ENCODE measurements at regions not wholly inside any gene's neighbourhood (a gene's known extent, or its start where the extent isn't known, plus 50 kb on each side); places are given as distances from the start of the nearest gene placed in this dataset.

GRCh38 chr5:5011151-5011550 is 129.0 kb upstream of the ADAMTS16 start:
- H3K4me3 ChIP-seq (ENCODE audit: low read length): no peak overlapping the region
- no peak overlapping the region for H3K9ac ChIP-seq (ENCODE audit: low read length)
- H3K4me1 ChIP-seq (ENCODE audit: low read length): no peaks in the 10 kb centered on the region
- no peaks in the 10 kb centered on the region for H3K9me3 ChIP-seq (replicated peaks; ENCODE audit: insufficient read depth, low read length)
- no peaks in the 10 kb centered on the region for H3K27me3 ChIP-seq (replicated peaks; ENCODE audit: insufficient read depth, low read length)
- no peaks in the 10 kb centered on the region for H3K36me3 ChIP-seq (replicated peaks; ENCODE audit: insufficient read depth, low read length)
- no peak for TF ChIP-seq EZH2phosphoT487 (IDR thresholded peaks at IDR 0.05; ENCODE audit: low read length)
- H4K20me1 ChIP-seq (ENCODE audit: insufficient read depth, low read length): no peaks in the 10 kb centered on the region
- no peak overlapping the region for H3K27ac ChIP-seq (ENCODE audit: low read length)
- H3K9me2 ChIP-seq (replicated peaks; ENCODE audit: insufficient read depth, low read length): no peaks in the 10 kb centered on the region
- H3K4me2 ChIP-seq (ENCODE audit: low read depth, low read length): no peak overlapping the region
- DNase-seq: no peak
- no peak overlapping the region for H2AFZ ChIP-seq (ENCODE audit: low read length)
- no peaks in the 10 kb centered on the region for H3F3A ChIP-seq (ENCODE audit: insufficient read depth, low read length)
- no peaks in the 10 kb centered on the region for H3K79me2 ChIP-seq (ENCODE audit: low read length)

GRCh38 chr5:5014586-5015235 is 125.4 kb upstream of the ADAMTS16 start:
- Histone ChIP-seq H3K4me1 (ENCODE audit: low read length) (no peaks in the 10 kb centered on the region), H2AFZ (ENCODE audit: low read length) (no peak overlapping the region), H3K79me2 (ENCODE audit: low read length) (no peaks in the 10 kb centered on the region), H3F3A (ENCODE audit: insufficient read depth, low read length) (no peaks in the 10 kb centered on the region), H3K9ac (ENCODE audit: low read length) (no peak overlapping the region), H3K9me3 (replicated peaks; ENCODE audit: insufficient read depth, low read length) (no peaks in the 10 kb centered on the region), H3K9me2 (replicated peaks; ENCODE audit: insufficient read depth, low read length) (no peaks in the 10 kb centered on the region), H3K4me2 (ENCODE audit: low read depth, low read length) (no peak overlapping the region), H3K27ac (ENCODE audit: low read length) (no peak overlapping the region), H3K4me3 (ENCODE audit: low read length) (no peak overlapping the region), H4K20me1 (ENCODE audit: insufficient read depth, low read length) (no peaks in the 10 kb centered on the region), H3K36me3 (replicated peaks; ENCODE audit: insufficient read depth, low read length) (no peaks in the 10 kb centered on the region), H3K27me3 (replicated peaks; ENCODE audit: insufficient read depth, low read length) (no peaks in the 10 kb centered on the region)
- TF ChIP-seq EZH2phosphoT487 (IDR thresholded peaks at IDR 0.05; ENCODE audit: low read length) (no peak), EZH2 (optimal IDR thresholded peaks at IDR 0.05; ENCODE audit: low read depth, low read length) (no peak), CTCF (IDR thresholded peaks at IDR 0.05; ENCODE audit: low read length) (no peak)
- DNase-seq: no peak

GRCh38 chr5:5017827-5018577 is 122.1 kb upstream of the ADAMTS16 start:
- no peak overlapping the region for H3K27ac ChIP-seq (ENCODE audit: low read length)
- no peaks in the 10 kb centered on the region for H3K79me2 ChIP-seq (ENCODE audit: low read length)
- H3K36me3 ChIP-seq (replicated peaks; ENCODE audit: insufficient read depth, low read length): no peaks in the 10 kb centered on the region
- DNase-seq: no peak
- no peaks in the 10 kb centered on the region for H3K9me2 ChIP-seq (replicated peaks; ENCODE audit: insufficient read depth, low read length)
- no peaks in the 10 kb centered on the region for H3K27me3 ChIP-seq (replicated peaks; ENCODE audit: insufficient read depth, low read length)
- H3K4me3 ChIP-seq (ENCODE audit: low read length): no peak overlapping the region
- TF ChIP-seq EZH2phosphoT487 (IDR thresholded peaks at IDR 0.05; ENCODE audit: low read length): no peak
- TF ChIP-seq CTCF (IDR thresholded peaks at IDR 0.05; ENCODE audit: low read length): no peak
- no peak for TF ChIP-seq EZH2 (optimal IDR thresholded peaks at IDR 0.05; ENCODE audit: low read depth, low read length)
- no peaks in the 10 kb centered on the region for H3K9me3 ChIP-seq (replicated peaks; ENCODE audit: insufficient read depth, low read length)
- H3K4me1 ChIP-seq (ENCODE audit: low read length): no peaks in the 10 kb centered on the region
- no peak overlapping the region for H3K9ac ChIP-seq (ENCODE audit: low read length)
- H3F3A ChIP-seq (ENCODE audit: insufficient read depth, low read length): no peaks in the 10 kb centered on the region
- H2AFZ ChIP-seq (ENCODE audit: low read length): no peak overlapping the region
- H4K20me1 ChIP-seq (ENCODE audit: insufficient read depth, low read length): no peaks in the 10 kb centered on the region
- H3K4me2 ChIP-seq (ENCODE audit: low read depth, low read length): no peak overlapping the region

- Histone ChIP-seq H3K4me2 (ENCODE audit: low read depth, low read length) (no peak overlapping the region), H3K9ac (ENCODE audit: low read length) (no peak overlapping the region), H3K4me3 (ENCODE audit: low read length) (no peak overlapping the region), H3K36me3 (replicated peaks; ENCODE audit: insufficient read depth, low read length) (no peaks in the 10 kb centered on the region), H3K4me1 (ENCODE audit: low read length) (no peaks in the 10 kb centered on the region), H3K9me3 (replicated peaks; ENCODE audit: insufficient read depth, low read length) (no peaks in the 10 kb centered on the region), H2AFZ (ENCODE audit: low read length) (no peak overlapping the region), H3K27me3 (replicated peaks; ENCODE audit: insufficient read depth, low read length) (no peaks in the 10 kb centered on the region), H3K9me2 (replicated peaks; ENCODE audit: insufficient read depth, low read length) (no peaks in the 10 kb centered on the region), H3K27ac (ENCODE audit: low read length) (no peak overlapping the region), H3F3A (ENCODE audit: insufficient read depth, low read length) (no peaks in the 10 kb centered on the region), H3K79me2 (ENCODE audit: low read length) (no peaks in the 10 kb centered on the region), H4K20me1 (ENCODE audit: insufficient read depth, low read length) (no peaks in the 10 kb centered on the region)
- TF ChIP-seq CTCF (IDR thresholded peaks at IDR 0.05; ENCODE audit: low read length) (no peak), EZH2 (optimal IDR thresholded peaks at IDR 0.05; ENCODE audit: low read depth, low read length) (no peak), EZH2phosphoT487 (IDR thresholded peaks at IDR 0.05; ENCODE audit: low read length) (no peak)
- DNase-seq: no peak
Observed at GRCh38 chr5:5018578-5018970, 121.6 kb upstream of the ADAMTS16 start.

Data from MM.1S (cell line).